ENCODE measurements at regions not wholly inside any gene's neighbourhood (a gene's known extent, or its start where the extent isn't known, plus 50 kb on each side); places are given as distances from the start of the nearest gene placed in this dataset.

GRCh38 chr16:62661435-62661834 is 625.2 kb upstream of the CDH8 start:
- no peak for DNase-seq (ENCODE audit: low read depth)

- DNase-seq (ENCODE audit: low read depth) = no peak
These were observed 620.9 kb upstream of the CDH8 start for GRCh38 chr16:62657116-62657515.

- DNase-seq (ENCODE audit: low read depth) = no peak
These were observed 616.3 kb upstream of the CDH8 start for GRCh38 chr16:62652441-62653120.

- no peak for DNase-seq (ENCODE audit: low read depth)
These were observed 612.0 kb upstream of the CDH8 start for GRCh38 chr16:62648256-62648655.

- DNase-seq (ENCODE audit: low read depth) = no peak
These were observed 608.0 kb upstream of the CDH8 start for GRCh38 chr16:62644030-62644812.

- no peak for DNase-seq (ENCODE audit: low read depth)
These were observed 606.4 kb upstream of the CDH8 start for GRCh38 chr16:62642677-62643076.

- DNase-seq (ENCODE audit: low read depth) = no peak
These were observed 603.7 kb upstream of the CDH8 start for GRCh38 chr16:62639890-62640289.

GRCh38 chr16:62638964-62639870 is 603.0 kb upstream of the CDH8 start:
- no peak for DNase-seq (ENCODE audit: low read depth)

GRCh38 chr16:62638324-62638911 is 602.2 kb upstream of the CDH8 start:
- DNase-seq (ENCODE audit: low read depth) = no peak

GRCh38 chr16:62625326-62625725 is 589.1 kb upstream of the CDH8 start:
- DNase-seq (ENCODE audit: low read depth) = no peak

- no peak for DNase-seq (ENCODE audit: low read depth)
These were observed 584.0 kb upstream of the CDH8 start for GRCh38 chr16:62620275-62620674.

GRCh38 chr16:62615526-62615925 is 579.3 kb upstream of the CDH8 start:
- no peak for DNase-seq (ENCODE audit: low read depth)

GRCh38 chr16:62610291-62610690 is 574.1 kb upstream of the CDH8 start:
- DNase-seq (ENCODE audit: low read depth) = no peak

- DNase-seq (ENCODE audit: low read depth) = no peak
These were observed 566.6 kb upstream of the CDH8 start for GRCh38 chr16:62602790-62603189.

GRCh38 chr16:62597875-62598274 is 561.6 kb upstream of the CDH8 start:
- DNase-seq (ENCODE audit: low read depth) = no peak

GRCh38 chr16:62596584-62596983 is 560.3 kb upstream of the CDH8 start:
- DNase-seq (ENCODE audit: low read depth) = no peak

GRCh38 chr16:62596125-62596524 is 559.9 kb upstream of the CDH8 start:
- DNase-seq (ENCODE audit: low read depth) = no peak

GRCh38 chr16:62586128-62586862 is 550.1 kb upstream of the CDH8 start:
- no peak for DNase-seq (ENCODE audit: low read depth)

- DNase-seq (ENCODE audit: low read depth) = no peak
These were observed 548.9 kb upstream of the CDH8 start for GRCh38 chr16:62585041-62585545.

- no peak for DNase-seq (ENCODE audit: low read depth)
These were observed 547.2 kb upstream of the CDH8 start for GRCh38 chr16:62583414-62583813.

- no peak for DNase-seq (ENCODE audit: low read depth)
These were observed 537.2 kb upstream of the CDH8 start for GRCh38 chr16:62573466-62573865.
